ENCODE measurements at regions not wholly inside any gene's neighbourhood (a gene's known extent, or its start where the extent isn't known, plus 50 kb on each side); places are given as distances from the start of the nearest gene placed in this dataset.
A peak's percentile ranks its signal among the peaks of the same experiment; 100 is the strongest.
"Not testable (repeated sequence)": the region's sequence is repeated elsewhere in the genome, so short reads cannot be mapped to it uniquely, and the experiment has no call there.

DNA sequence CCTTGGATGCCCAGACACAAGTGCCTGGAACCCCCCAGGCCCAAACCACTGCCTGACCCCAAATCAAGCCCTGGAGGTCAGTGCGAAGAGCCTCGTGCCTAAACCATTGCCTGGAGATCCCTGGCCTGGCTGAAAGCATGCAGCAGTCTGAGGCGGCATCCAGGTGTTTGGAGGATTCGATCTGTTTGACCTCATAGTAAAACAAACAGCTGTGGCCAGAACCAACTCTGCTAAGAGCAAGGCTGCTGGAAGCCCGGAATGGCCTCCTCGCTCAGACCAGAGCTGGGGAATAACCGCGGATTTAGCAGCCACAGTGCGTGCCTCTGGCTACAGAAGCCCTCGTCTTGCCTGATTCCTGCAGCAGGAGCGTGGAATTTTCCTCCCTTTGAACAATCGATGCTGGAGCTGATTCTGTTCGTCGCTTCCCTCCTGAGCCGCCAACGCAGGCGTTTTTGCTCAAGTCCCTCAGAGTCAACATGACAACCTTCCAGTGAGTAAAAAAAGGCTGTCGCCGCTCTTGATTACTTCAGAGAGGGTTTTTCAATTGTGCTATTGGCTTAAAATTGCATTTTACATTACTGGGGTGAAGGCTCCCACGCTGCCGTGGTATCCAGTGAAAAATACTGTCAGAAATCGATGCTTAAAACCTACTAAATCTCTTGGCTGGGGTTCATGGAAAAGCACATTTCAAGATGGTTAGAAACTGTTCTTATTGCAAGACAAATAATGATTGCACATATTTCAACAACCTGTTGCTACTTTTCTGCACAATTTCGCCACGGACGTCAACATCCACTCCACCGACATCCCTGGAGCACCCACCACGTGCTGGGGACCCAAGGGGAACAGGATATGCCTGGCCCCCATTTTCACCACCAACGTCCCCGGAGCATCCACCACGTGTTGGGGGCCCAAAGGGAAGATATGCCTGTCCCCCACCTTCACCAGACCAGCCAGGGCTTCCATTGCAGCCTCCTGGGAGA, 190.0 kb downstream of the OLFM1 start:
- no peak for DNase-seq (ENCODE audit: low spot score)

GRCh38 chr9:135278586-135278985, 191.1 kb downstream of the OLFM1 start:
- no peak for DNase-seq (ENCODE audit: low spot score)

- DNase-seq (ENCODE audit: low spot score): no peak
Measured at GRCh38 chr9:135279385-135279784, 191.9 kb downstream of the OLFM1 start.

GRCh38 chr9:135279834-135280393, 192.4 kb downstream of the OLFM1 start:
- DNase-seq (ENCODE audit: low spot score): no peak

DNA sequence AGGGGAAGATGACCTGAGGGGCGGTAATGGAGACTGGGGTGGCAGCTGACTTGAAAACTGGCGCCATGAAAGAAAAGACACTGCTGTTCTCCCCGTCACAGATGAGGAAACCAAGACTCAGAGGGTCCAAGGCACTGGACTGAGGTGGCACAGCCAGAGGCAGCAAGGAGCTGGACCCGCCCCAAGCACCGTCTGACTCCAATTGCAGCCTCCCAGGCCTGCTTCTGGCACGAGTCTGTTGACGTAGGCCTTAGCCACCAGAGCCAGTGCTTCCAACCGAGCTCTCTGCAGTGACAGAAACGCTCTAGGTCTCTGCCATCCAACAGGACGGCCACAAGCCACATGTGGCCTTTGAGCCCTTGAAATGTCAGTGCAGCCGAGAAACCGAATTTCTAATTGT, 193.2 kb downstream of the OLFM1 start:
- DNase-seq (ENCODE audit: low spot score): no peak

GRCh38 chr9:135281151-135281550, 193.7 kb downstream of the OLFM1 start:
- DNase-seq (ENCODE audit: low spot score): no peak

GRCh38 chr9:135281791-135282737, 194.6 kb downstream of the OLFM1 start:
- peak; percentile 3 for DNase-seq (ENCODE audit: low spot score)

- DNase-seq (ENCODE audit: low spot score): no peak
Measured at GRCh38 chr9:135282808-135283207, 195.3 kb downstream of the OLFM1 start.

DNA sequence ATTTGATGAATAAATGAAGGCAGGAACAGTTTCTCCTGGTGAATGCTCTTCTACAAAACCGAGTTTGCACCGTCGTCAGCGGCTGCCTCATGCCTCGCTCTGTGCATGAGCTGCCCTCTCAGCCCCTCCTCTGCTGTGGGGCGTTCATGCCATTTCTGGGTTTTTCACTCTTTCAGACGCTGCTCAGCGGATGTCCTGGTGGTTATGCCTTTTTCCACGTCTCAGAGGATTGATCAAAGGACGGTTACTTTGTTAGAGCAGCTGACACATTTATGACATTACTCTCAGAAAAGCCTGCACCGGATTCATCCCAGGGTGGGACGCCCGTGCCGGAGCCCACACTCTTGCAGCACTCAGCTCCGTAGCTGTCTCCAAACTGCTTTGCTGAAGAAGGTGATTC, 195.9 kb upstream of the PPP1R26 start:
- DNase-seq (ENCODE audit: low spot score): no peak

DNA sequence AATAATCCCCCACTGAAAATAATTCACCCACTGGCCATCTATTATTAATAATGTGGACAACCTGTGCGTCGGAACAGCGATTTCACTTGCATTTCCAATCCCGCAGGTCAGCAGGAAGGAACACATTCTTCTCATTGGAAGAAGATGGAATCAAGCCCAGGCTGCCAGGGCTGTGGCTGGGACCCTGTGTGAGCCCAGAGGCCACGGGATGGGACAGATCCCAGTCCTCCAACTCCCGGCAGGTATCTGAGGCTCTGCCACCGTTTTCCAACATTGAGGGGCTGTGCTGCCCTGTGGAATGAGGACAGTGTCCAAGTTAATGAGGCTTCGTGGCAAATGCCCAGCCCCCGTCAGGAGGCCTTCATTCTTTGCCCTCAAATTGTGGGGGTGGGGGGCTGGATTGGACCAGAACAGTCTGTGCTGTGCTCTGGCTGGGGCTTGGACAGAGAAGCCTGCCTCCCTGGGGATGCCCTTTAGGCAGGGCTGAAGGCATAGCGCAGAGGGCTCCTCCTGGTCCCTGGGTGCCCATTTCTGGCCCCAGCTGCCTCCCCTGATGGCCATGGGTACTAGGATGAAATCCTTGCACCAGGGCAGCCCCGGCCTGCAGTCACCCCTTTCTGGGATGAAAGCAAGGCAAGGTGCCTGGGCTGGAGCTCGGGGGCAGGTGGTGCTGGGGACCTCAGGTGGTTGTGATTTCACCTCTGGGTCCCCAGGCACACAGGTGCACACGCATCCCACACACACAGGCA, 195.0 kb upstream of the PPP1R26 start:
- no peak for DNase-seq (ENCODE audit: low spot score)

DNA sequence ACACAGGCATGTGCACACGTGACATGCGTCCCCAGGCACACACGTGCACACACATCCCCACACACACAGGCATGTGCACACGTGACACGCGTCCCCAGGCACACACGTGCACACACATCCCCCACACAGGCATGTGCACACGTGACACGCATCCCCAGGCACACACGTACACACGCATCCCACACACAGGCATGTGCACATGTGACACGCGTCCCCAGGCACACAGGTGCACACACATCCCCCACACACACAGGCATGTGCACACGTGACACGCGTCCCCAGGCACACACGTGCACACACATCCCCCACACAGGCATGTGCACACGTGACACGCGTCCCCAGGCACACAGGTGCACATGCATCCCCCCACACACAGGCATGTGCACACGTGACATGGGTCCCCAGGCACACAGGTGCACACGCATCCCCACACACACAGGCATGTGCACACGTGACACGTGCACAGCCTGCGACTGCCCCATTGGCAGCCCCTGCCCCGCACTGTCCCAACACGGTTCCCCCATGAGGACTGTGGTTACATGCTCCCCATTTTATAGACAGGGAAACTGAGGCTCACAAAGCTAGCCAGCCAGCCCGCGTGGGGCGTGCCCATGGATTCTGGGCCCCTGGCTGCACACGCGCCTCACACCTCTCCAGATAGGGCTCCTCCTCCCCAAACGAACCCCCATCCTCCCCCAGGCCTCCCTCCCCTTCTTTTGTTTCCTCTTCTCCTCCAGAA, 193.2 kb upstream of the PPP1R26 start:
- not testable (repeated sequence) for DNase-seq (ENCODE audit: low spot score)

DNA sequence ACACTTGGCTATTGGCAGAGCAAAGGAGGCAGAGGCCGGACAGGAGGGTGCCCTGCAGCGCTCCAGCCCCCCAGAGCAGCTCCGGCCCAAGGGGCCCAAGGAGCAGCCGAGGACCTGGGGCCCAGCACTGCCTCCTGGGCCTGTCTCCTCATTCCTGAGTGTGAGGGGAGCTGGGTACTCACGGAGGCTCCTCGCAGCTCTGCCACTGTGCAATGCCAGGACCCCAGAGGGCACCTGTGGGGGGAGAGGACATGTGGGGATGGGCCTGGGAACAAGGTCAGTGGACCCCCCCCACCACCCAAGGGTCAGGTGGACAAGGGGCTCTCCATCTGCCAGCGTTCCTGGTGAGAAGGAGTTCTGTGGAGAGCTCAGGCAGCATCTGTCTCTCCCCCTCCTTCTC, 192.6 kb upstream of the PPP1R26 start:
- no peak for DNase-seq (ENCODE audit: low spot score)

- DNase-seq (ENCODE audit: low spot score): no peak
Measured at GRCh38 chr9:135287627-135288026, 192.0 kb upstream of the PPP1R26 start.

DNA sequence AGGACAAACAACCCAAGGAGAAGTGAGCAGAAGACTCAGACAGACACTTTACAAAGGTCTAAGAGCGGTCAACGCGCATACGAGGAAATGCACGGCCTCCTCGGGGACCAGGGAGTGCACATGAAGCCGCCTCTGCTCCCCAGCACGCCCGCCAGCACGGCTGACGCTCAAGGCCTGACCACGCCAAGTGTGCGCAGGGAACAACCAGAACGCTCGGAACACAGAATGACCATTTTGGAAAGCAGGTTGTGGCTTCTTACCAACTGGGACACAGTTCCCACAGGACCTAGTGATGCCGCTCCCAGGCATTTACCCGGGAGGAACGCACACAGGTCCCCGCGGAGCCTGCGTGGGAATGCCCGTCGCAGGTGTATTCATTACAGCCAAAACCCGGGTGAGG, 191.5 kb upstream of the PPP1R26 start:
- DNase-seq (ENCODE audit: low spot score): no peak

DNA sequence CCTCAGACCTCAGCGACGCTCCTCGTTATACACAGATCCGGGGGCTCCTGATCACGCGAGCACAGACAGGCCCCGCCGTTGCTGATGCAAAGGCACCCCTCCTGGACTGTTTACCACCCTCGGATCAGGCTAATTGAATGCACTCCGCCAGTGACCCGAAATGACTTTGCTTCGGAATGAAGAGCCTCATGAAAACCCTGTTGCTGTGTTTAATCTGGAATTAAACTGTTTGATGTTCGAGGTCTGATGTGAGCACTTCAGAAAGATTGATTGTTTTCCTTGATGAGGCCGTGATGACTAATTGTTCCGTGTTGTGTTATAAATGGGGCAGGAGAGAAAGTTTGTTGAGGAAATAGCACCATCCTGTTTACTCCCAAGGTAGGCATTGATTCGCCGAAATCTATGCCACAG, 190.5 kb upstream of the PPP1R26 start:
- no peak for DNase-seq (ENCODE audit: low spot score)

DNA sequence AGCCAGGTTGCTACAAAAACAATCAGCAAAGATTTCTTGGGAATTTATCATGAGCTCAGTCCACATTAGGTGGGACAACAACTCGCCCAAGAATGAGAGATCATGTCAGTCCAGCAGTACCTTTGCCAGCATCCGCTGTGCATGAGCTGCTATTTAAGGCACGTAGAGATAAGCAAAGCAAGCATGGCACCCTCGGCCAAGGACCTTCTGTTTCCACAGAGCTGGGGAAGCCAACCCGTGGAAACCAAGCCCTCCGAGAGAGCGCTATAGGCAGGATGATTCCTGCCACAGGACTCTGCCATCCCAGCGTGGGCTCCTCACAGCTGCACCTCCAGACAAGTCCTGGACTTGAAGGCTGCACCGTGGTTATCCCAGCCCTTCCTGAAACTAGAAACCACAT, 189.5 kb upstream of the PPP1R26 start:
- DNase-seq (ENCODE audit: low spot score): no peak

DNA sequence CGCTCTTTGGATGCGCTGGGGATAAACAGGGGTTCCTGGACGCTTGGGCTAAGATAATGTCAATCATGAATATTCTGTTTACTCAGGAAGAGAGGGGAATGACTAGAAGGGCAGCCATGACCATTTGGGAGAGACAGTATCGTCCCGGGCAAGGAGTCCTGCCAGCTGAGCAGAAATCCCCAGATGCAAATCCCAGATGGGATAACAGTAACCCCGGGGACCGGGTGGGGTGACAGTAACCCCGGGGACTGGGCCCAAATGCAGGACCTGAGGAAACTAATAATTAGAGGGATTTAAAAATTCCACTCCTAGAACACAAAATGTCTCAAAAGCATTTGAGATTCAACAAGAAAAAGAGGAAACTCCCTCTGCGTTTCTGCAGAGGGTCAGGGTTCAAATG, 189.0 kb upstream of the PPP1R26 start:
- DNase-seq (ENCODE audit: low spot score): no peak

- DNase-seq (ENCODE audit: low spot score): no peak
Measured at GRCh38 chr9:135291165-135291564, 188.4 kb upstream of the PPP1R26 start.

DNA sequence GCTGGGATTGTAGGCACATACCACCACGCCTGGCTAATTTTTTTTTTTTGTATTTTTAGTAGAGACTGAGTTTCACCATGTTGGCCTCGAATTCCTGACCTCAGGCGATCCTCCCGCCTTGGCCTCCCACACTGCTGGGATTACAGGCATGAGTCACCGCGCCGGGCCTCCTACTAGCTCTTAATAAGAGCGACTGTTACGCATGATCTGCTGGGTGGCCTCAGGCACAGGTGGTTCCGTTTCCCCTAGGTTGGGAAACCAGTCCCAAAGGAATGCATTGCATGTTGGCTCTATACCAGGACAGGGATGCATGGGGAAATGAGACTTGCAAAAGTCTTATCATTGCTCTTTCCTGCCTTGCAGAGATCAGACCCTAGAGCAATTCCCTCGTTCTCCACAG, 184.7 kb upstream of the PPP1R26 start:
- DNase-seq (ENCODE audit: low spot score): no peak

DNA sequence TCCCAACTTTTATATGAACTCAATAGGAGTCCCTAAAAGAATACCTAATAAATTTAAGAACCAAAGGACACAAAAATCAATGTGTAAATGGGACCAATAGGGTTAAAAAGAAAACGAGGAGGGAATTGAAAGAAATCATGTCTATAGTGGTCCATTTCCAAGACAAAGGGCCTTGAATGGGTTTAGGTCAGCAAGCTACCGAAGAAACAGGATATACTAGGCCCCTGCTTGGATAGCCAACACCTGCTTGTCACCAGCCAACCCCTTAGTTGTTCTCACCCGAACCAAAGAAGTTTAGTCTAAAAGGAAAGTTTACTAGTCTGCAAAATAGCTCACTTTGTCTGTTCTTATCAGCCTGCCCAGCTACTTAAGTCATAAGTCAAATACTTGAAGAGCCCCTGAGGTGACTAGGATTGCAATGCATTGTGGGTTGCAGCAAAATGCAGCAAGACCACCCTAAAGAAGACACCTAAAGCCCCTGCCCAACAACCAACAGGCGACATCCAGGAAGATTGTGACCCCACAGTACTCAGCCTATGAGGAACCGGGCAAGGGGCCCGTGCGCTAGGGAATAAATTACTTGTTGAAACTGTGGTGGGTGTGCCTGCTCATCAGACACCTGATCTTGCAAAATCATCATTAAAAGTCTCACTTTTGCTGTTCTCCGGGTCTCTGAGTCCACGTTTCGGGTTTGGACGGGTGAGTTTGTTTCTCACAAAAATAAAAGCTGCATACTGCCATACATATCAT, 183.9 kb upstream of the PPP1R26 start:
- DNase-seq (ENCODE audit: low spot score): no peak

Measured in hematopoietic multipotent progenitor cell treated with erythropoietin and hydrocortisone succinate and interleukin-3 and kit ligand, for 15 days (in vitro differentiated cells).